ENCODE measurements at regions not wholly inside any gene's neighbourhood (a gene's known extent, or its start where the extent isn't known, plus 50 kb on each side); places are given as distances from the start of the nearest gene placed in this dataset.

- TF ChIP-seq CTCF (IDR thresholded peaks at IDR 0.05; ENCODE audit: borderline replicate concordance, control extremely low read depth, extremely low read depth, insufficient read depth, missing control alignments): no peak
- in situ Hi-C loops (cut with MboI; ENCODE audit: low sequenced_read_pairs, unreplicated experiment): no loop called here
- DNase-seq (ENCODE audit: low spot score): no peak
Observed at GRCh38 chr2:236909193-236909504, 176.5 kb upstream of the COPS8 start.

GRCh38 chr2:236909802-236910201, 175.9 kb upstream of the COPS8 start:
- in situ Hi-C loops (cut with MboI; ENCODE audit: low sequenced_read_pairs, unreplicated experiment): no loop called here
- TF ChIP-seq CTCF (IDR thresholded peaks at IDR 0.05; ENCODE audit: borderline replicate concordance, control extremely low read depth, extremely low read depth, insufficient read depth, missing control alignments): no peak
- DNase-seq (ENCODE audit: low spot score): no peak

- in situ Hi-C loops (cut with MboI; ENCODE audit: low sequenced_read_pairs, unreplicated experiment): no loop called here
- no peak for DNase-seq (ENCODE audit: low spot score)
- no peak for TF ChIP-seq CTCF (IDR thresholded peaks at IDR 0.05; ENCODE audit: borderline replicate concordance, control extremely low read depth, extremely low read depth, insufficient read depth, missing control alignments)
Observed at GRCh38 chr2:236910781-236911495, 174.8 kb upstream of the COPS8 start.

- in situ Hi-C loops (cut with MboI; ENCODE audit: low sequenced_read_pairs, unreplicated experiment): no loop called here
- TF ChIP-seq CTCF (IDR thresholded peaks at IDR 0.05; ENCODE audit: borderline replicate concordance, control extremely low read depth, extremely low read depth, insufficient read depth, missing control alignments): no peak
- DNase-seq (ENCODE audit: low spot score): no peak
Observed at GRCh38 chr2:236912326-236913120, 173.2 kb upstream of the COPS8 start.

GRCh38 chr2:236915186-236915585, 170.5 kb upstream of the COPS8 start:
- in situ Hi-C loops (cut with MboI; ENCODE audit: low sequenced_read_pairs, unreplicated experiment): no loop called here

GRCh38 chr2:236915726-236916125, 170.0 kb upstream of the COPS8 start:
- in situ Hi-C loops (cut with MboI; ENCODE audit: low sequenced_read_pairs, unreplicated experiment): no loop called here

More at GRCh38 chr2:236915186-236915585, 170.5 kb upstream of the COPS8 start:
- no peak for TF ChIP-seq CTCF (IDR thresholded peaks at IDR 0.05; ENCODE audit: borderline replicate concordance, control extremely low read depth, extremely low read depth, insufficient read depth, missing control alignments)
- no peak for DNase-seq (ENCODE audit: low spot score)

More at GRCh38 chr2:236915726-236916125, 170.0 kb upstream of the COPS8 start:
- DNase-seq (ENCODE audit: low spot score): no peak
- no peak for TF ChIP-seq CTCF (IDR thresholded peaks at IDR 0.05; ENCODE audit: borderline replicate concordance, control extremely low read depth, extremely low read depth, insufficient read depth, missing control alignments)

Data from GM13976 (cell line).